Neuron (in vitro differentiated cells): ENCODE measurements at regions not wholly inside any gene's neighbourhood (a gene's known extent, or its start where the extent isn't known, plus 50 kb on each side); places are given as distances from the start of the nearest gene placed in this dataset.

ENCODE experiments used
- H2AFZ ChIP-seq: one replicate; pipeline ENCODE4 v1.6.1; 2013; ENCODE audit warnings: low read depth, mild to moderate bottlenecking, inconsistent platforms, low read length, moderate library complexity
- H3K27me3 ChIP-seq: one replicate; pipeline ENCODE4 v1.6.1; 2013; ENCODE audit warnings: low read length; ENCODE audit not compliant: insufficient read depth
- H3K36me3 ChIP-seq: one replicate; pipeline ENCODE4 v1.6.1; 2013; ENCODE audit warnings: low read length; ENCODE audit not compliant: insufficient read depth
- H3K4me1 ChIP-seq: one replicate; pipeline ENCODE4 v1.6.1; 2013; ENCODE audit warnings: low read length; ENCODE audit not compliant: insufficient read depth
- H3K4me3 ChIP-seq: 2 replicates; pipeline ENCODE4 v1.5.1; 2013; ENCODE audit warnings: mild to moderate bottlenecking, low read length, moderate library complexity
- H3K9me3 ChIP-seq: one replicate; pipeline ENCODE4 v1.6.1; 2013; ENCODE audit warnings: low read length

GRCh38 chr15:77685082-77685815, 52.5 kb upstream of the LINGO1 start:
- H3K27me3 ChIP-seq = peaks cover 2% of the 10 kb centered on the region
- no peak overlapping the region for H3K4me3 ChIP-seq
- H3K36me3 ChIP-seq = no peaks in the 10 kb centered on the region
- no peaks in the 10 kb centered on the region for H3K9me3 ChIP-seq
- H2AFZ ChIP-seq = no peak overlapping the region
- no peaks in the 10 kb centered on the region for H3K4me1 ChIP-seq

GRCh38 chr15:77684341-77685081, 51.8 kb upstream of the LINGO1 start:
- no peaks in the 10 kb centered on the region for H3K4me1 ChIP-seq
- H3K9me3 ChIP-seq = no peaks in the 10 kb centered on the region
- no peak overlapping the region for H2AFZ ChIP-seq
- peaks cover 2% of the 10 kb centered on the region for H3K27me3 ChIP-seq
- H3K4me3 ChIP-seq = no peak overlapping the region
- H3K36me3 ChIP-seq = no peaks in the 10 kb centered on the region

GRCh38 chr15:77682564-77682963, 49.9 kb upstream of the LINGO1 start:
- no peak overlapping the region for H3K4me3 ChIP-seq
- no peaks in the 10 kb centered on the region for H3K4me1 ChIP-seq
- no peak overlapping the region for H2AFZ ChIP-seq
- no peaks in the 10 kb centered on the region for H3K9me3 ChIP-seq
- no peaks in the 10 kb centered on the region for H3K27me3 ChIP-seq
- no peaks in the 10 kb centered on the region for H3K36me3 ChIP-seq
